ENCODE measurements at regions not wholly inside any gene's neighbourhood (a gene's known extent, or its start where the extent isn't known, plus 50 kb on each side); places are given as distances from the start of the nearest gene placed in this dataset.

DNA sequence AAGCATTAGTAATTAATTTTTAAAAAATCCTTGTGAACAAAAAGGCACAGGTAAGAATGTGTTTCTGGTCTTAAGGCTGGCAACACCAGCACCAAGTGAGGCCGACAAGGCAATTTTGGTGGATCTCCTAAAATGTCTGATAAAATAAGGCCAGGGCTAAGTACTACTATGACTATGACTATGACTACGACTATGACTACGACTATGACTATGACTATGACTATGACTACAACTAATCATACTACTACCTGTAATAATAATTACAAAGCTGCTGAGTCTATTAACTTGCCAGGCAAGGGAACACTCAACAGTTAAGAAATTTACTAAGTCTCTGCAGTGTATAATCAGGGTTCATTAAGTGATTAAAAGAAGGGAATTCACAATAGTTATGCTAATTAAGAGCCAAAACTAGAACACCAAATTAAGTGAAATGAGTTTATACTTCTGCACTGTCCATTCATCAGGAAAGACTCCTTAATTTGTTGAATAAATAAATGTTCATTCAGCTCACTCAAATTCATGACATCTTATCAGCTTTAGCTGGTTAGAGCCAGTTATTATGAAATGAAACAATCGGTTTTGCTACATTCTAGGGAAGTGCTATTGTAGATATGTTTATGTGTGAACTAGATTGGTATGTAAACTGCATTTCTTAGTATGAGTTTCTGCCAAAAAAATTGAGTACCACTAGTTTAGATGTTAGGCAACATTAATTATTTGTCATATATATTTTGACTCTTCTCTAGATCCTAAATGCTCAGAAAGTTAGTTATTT, 1626.2 kb upstream of the PCDH20 start:
- in situ Hi-C loops (cut with HindIII; ENCODE audit: low pct_unique_long_range_greater_than_20kb, low sequenced_read_pairs) = no loop called here
- DNase-seq (ENCODE audit: low read depth, low spot score) = no peak

DNA sequence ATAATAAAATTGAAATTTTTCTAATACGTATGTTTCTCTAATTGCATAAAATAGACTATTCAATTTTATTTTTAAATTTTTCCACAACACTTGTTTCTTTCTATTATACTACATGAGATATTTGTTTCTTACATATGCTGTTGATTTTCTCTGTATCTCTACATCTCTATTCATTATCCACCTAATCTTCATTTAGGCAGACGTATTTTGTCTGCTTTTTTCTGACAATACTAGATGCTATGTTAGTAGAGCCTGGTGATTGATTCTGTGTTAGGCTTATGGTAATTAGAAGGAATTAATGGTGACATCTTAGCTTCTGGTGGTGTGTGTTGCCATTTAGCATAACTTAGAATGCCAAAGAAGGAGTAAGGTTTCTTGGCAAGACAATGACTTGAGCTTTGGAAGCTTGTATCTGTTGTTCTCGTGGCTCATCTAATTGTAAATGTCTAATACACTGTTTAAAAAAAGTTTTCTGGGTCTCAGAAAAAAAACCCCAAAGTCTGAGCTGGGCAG, 1610.7 kb upstream of the PCDH20 start:
- DNase-seq (ENCODE audit: low read depth, low spot score) = peak; percentile 6
- in situ Hi-C loops (cut with HindIII; ENCODE audit: low pct_unique_long_range_greater_than_20kb, low sequenced_read_pairs) = no loop called here

- DNase-seq (ENCODE audit: low read depth, low spot score) = peak; percentile 93
- in situ Hi-C loops (cut with HindIII; ENCODE audit: low pct_unique_long_range_greater_than_20kb, low sequenced_read_pairs) = no loop called here
Observed at GRCh38 chr13:63025741-63026140, 1610.1 kb upstream of the PCDH20 start.

- no peak for DNase-seq (ENCODE audit: low read depth, low spot score)
- in situ Hi-C loops (cut with HindIII; ENCODE audit: low pct_unique_long_range_greater_than_20kb, low sequenced_read_pairs) = no loop called here
Observed at GRCh38 chr13:63024458-63024857, 1608.8 kb upstream of the PCDH20 start.

DNA sequence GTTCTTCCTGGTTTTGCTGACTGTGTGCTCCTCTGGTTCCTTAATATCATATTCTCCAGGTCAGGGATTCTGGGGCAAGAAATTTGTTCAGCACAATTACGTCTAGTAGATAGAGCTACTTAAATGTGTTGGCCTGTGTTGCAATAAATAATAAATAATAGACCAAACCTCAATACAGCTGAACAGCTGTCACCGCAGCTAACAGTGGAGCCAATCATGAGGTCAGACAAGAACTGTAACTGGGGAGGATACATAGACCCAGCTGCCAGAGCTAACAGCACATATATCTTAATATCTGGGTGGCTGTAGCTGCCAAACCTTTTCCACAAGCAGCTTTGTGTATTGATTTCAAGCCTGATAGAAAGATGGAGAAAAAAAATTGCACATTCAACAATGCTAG, 1596.3 kb upstream of the PCDH20 start:
- in situ Hi-C loops (cut with HindIII; ENCODE audit: low pct_unique_long_range_greater_than_20kb, low sequenced_read_pairs) = no loop called here
- no peak for DNase-seq (ENCODE audit: low read depth, low spot score)

DNA sequence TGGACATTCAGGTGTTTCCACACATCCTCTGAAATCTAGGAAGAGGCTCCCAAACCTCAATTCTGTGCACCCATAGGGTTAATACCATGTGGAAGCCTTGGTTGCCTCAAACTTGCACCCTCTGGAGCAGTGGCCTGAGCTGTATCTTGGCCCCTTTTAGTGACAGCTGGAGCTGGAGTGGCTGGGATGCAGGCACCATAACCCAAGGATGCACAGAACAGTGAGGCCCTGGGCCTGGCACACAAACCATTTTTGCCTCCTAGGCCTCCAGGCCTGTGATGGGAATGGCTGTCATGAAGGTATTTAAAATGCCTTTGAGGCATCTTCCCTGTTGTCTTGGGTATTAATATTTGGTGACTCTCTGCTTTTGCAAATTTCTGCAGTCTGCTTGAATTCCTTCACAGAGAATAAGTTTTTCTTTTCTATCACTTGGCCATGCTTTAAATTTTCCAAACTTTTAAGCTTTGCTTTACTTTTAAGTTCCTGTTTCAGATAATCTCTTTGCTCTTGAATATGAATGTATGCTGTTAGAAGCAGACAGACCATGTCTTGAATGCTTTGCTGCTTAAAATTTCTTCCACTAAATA, 1594.5 kb upstream of the PCDH20 start:
- no peak for DNase-seq (ENCODE audit: low read depth, low spot score)
- in situ Hi-C loops (cut with HindIII; ENCODE audit: low pct_unique_long_range_greater_than_20kb, low sequenced_read_pairs) = no loop called here

DNA sequence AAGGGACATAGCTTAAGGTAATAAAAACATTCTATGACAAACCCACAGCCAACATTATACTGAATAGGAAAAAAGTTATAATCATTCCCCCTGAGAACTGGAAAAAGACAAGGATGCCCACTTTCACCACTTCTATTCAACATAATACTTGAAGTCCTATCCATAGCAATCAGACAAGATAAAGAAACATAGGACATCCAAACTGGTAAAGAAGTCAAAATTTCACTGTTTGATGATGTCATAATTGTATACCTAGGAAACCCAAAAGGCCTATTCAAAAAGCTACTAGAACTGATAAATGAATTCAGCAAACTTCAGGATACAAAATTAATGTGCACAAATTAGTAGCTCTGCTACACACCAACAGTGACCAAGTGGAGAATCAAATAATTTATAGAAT, 1590.0 kb upstream of the PCDH20 start:
- in situ Hi-C loops (cut with HindIII; ENCODE audit: low pct_unique_long_range_greater_than_20kb, low sequenced_read_pairs) = no loop called here
- no peak for DNase-seq (ENCODE audit: low read depth, low spot score)

DNA sequence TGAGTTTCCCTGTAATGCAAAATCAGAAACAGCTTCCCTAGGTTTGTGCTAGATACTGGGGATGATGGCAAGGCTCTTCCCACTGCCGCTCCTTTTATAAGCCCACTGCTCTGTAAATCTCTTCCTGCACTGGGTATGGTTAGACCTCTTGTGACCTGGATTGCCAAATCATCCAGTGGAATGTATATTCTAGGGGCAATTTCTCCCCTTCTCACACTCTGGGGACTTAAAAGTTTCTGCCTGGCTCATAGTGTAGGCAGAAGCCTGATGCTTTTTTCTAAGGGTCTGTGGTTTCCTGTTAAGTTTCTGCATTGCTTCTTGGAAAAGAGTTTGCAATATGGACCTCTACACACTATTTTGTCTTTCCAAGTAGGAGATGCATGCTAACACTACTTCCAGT, 1582.0 kb upstream of the PCDH20 start:
- in situ Hi-C loops (cut with HindIII; ENCODE audit: low pct_unique_long_range_greater_than_20kb, low sequenced_read_pairs) = no loop called here
- no peak for DNase-seq (ENCODE audit: low read depth, low spot score)

DNA sequence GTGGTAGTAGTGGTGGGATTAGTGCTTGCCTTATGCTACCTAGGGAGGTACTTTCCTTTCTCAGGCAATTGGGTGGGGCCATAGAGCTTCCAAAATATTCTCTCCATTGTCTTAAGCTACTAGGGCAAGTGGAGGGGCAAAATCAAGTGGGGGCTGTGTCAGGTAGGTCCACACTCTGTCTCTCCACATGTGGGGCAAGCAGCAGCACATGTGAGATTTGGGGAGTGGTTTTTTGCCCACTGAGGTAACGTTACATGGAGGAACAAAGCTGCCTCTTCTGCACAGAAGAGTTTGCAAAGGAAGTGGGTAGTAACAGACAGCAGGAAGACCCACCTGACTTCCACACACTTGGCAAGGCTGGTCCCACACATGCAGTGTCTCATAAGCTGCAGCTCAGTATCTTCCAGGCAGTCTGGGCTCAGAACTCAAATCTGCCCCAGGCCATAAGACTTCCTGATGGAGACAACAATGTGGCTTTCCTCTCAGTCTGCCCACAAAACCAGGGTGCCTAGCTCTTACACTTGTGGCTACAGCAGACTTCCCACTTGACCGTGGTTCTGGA, 1581.5 kb upstream of the PCDH20 start:
- in situ Hi-C loops (cut with HindIII; ENCODE audit: low pct_unique_long_range_greater_than_20kb, low sequenced_read_pairs) = no loop called here
- peak; percentile 19 for DNase-seq (ENCODE audit: low read depth, low spot score)

DNA sequence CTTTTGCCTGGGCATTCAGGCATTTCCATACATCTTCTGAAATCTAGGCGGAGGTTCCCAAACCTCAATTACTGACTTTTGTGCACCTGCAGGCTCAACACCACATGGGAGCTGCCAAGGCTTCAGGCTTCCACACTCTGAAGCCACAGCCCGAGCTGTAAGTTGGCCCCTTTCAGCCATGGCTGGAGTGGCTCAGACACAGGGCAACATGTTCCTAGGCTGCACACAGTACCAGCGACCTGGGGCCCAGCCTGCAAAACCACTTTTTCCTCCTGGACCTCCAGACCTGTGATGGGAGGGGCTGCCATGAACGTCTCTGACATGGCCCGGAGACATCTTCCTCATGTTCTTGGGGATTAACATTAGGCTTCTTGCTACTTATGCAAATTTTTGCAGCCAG, 1558.2 kb upstream of the PCDH20 start:
- DNase-seq (ENCODE audit: low read depth, low spot score) = no peak
- in situ Hi-C loops (cut with HindIII; ENCODE audit: low pct_unique_long_range_greater_than_20kb, low sequenced_read_pairs) = no loop called here

DNA sequence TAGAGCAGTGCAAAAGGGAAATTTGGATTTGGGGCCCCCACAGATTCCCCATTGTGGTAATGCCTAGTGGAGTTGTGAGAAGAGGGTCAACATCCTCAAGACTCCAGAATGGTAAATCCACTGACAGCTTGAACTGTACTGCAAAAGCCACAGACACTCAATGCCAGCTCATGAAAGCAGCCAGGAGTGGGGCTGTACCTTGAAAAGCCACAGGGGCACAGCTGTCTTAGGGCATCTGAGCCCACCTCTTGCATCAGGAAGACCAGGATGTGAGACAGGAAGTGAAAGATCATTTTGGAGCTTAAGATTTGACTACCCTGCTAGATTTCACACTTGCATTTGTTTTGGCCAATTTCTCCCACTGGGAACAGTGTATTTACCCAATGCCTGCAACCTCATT, 1548.9 kb upstream of the PCDH20 start:
- in situ Hi-C loops (cut with HindIII; ENCODE audit: low pct_unique_long_range_greater_than_20kb, low sequenced_read_pairs) = no loop called here

GRCh38 chr13:62960723-62961122, 1545.1 kb upstream of the PCDH20 start:
- DNase-seq (ENCODE audit: low read depth, low spot score) = no peak
- in situ Hi-C loops (cut with HindIII; ENCODE audit: low pct_unique_long_range_greater_than_20kb, low sequenced_read_pairs) = no loop called here

More for the DNA sequence above, 1548.9 kb upstream of the PCDH20 start:
- DNase-seq (ENCODE audit: low read depth, low spot score) = no peak

DNA sequence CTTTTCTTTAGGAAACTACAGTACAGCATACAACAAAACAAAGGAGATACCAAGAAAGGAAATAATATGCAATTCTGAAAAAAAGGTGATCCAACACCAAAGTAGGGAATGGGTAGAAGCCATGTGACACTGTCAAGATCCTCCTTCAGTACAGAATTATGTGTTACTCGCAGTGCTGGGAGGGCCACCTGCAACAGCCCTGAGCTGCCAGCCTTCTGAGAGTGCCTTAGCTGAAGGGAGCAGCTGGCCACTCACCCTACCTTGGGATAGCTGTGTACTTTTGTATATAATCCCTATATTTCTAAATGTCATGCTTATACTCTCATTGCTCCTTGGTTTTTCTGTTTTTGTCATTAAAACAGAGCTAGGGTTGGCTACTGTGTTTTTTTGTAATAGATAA, 1518.2 kb upstream of the PCDH20 start:
- in situ Hi-C loops (cut with HindIII; ENCODE audit: low pct_unique_long_range_greater_than_20kb, low sequenced_read_pairs) = no loop called here
- no peak for DNase-seq (ENCODE audit: low read depth, low spot score)

- in situ Hi-C loops (cut with HindIII; ENCODE audit: low pct_unique_long_range_greater_than_20kb, low sequenced_read_pairs) = no loop called here
- no peak for DNase-seq (ENCODE audit: low read depth, low spot score)
Observed at GRCh38 chr13:62932256-62932883, 1516.7 kb upstream of the PCDH20 start.

GRCh38 chr13:62931853-62932252, 1516.2 kb upstream of the PCDH20 start:
- no peak for DNase-seq (ENCODE audit: low read depth, low spot score)

GRCh38 chr13:62924395-62924794, 1508.7 kb upstream of the PCDH20 start:
- in situ Hi-C loops (cut with HindIII; ENCODE audit: low pct_unique_long_range_greater_than_20kb, low sequenced_read_pairs) = no loop called here
- no peak for DNase-seq (ENCODE audit: low read depth, low spot score)

More at GRCh38 chr13:62931853-62932252, 1516.2 kb upstream of the PCDH20 start:
- in situ Hi-C loops (cut with HindIII; ENCODE audit: low pct_unique_long_range_greater_than_20kb, low sequenced_read_pairs) = no loop called here

GRCh38 chr13:62920159-62920558, 1504.5 kb upstream of the PCDH20 start:
- in situ Hi-C loops (cut with HindIII; ENCODE audit: low pct_unique_long_range_greater_than_20kb, low sequenced_read_pairs) = no loop called here
- DNase-seq (ENCODE audit: low read depth, low spot score) = no peak

DNA sequence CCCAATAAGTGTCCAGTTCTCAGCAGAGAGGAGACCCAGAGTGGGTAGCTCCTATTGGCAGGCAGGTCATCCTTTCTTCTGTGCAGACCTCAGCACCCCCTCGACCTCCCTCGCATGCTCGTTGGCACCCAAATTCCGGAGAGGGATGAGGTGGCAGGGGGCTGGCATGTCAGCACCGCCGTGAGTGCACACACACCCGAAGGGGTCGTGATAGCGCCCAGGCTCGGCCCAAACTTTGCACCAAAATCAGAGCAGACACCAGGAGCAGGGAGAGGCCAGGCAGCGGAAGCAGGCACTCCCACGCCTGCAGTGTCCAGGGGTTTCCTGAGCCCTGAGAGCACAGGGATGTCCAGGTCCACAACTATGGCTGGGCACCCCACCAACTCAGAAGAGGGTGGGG, 1503.8 kb upstream of the PCDH20 start:
- no peak for DNase-seq (ENCODE audit: low read depth, low spot score)
- in situ Hi-C loops (cut with HindIII; ENCODE audit: low pct_unique_long_range_greater_than_20kb, low sequenced_read_pairs) = no loop called here

Data from SK-MEL-5 (cell line).